K562 (cell line): ENCODE measurements at regions not wholly inside any gene's neighbourhood (a gene's known extent, or its start where the extent isn't known, plus 50 kb on each side); places are given as distances from the start of the nearest gene placed in this dataset.

Experiments used
- ATAC-seq: fragments of 200-7000 bp; cut with Tn5 transposase; 3 replicates; pipeline ENCODE4 v1.9.1; 2020; ENCODE audit warnings: moderate library complexity
- BruUV-seq: library from RNA; stranded (reverse); fragments of 400-500 nt; replicated peaks from 2 replicates; lab custom pipeline; 2021; lab: Mats Ljungman, UMichigan
- CTCF ChIA-PET: fragments of 300-600 bp; formaldehyde crosslinking; extraction: SDS; loops from one replicate; lab custom pipeline; 2021; ENCODE audit warnings: low intra/inter-chr PET ratio; lab: Yijun Ruan, JAX
- POLR2A ChIA-PET: fragments of 300-600, 350-650 bp; sonication (Branson Sonifier 250); formaldehyde crosslinking; extraction: SDS; loops from one replicate; lab custom pipeline; 2021; ENCODE audit warnings: antibody characterized with exemption, inconsistent platforms; lab: Yijun Ruan, JAX
- DNase-seq, 4 experiments: peaks; one replicate each; pipeline versions ENCODE4 v3.0.0 to v3.0.0-alpha.2; 2011 to 2018; ENCODE audit warnings: low spot score in 3 of 4, mixed read lengths in 3 of 4; ENCODE audit errors: extremely low read depth in 1 of 4
- FAIRE-seq: peaks from 2 replicates; lab custom pipeline; 2011; peaks lifted over from hg19 to GRCh38; lab: Jason Lieb, UNC
- H2AFZ ChIP-seq: 2 replicates; pipeline ENCODE4 v1.6.0; 2011; ENCODE audit warnings: low read depth, low read length, control low read depth, inconsistent platforms
- H3K27ac ChIP-seq: fragments of 200-600 bp; 3 replicates; pipeline ENCODE4 v1.8.0; 2011; ENCODE audit warnings: low read depth, mild to moderate bottlenecking, control low read depth, inconsistent platforms, low read length, moderate library complexity, mixed read lengths; ENCODE audit errors: extremely low read depth
- H3K27me3 ChIP-seq, 2 experiments: fragments of 300-600 bp in 1 of 2; 2 replicates in 1 of 2; 3 replicates in 1 of 2; pipeline versions ENCODE4 v1.6.0 to v1.8.0; 2011; ENCODE audit warnings: inconsistent platforms in 2 of 2, low read length in 2 of 2, mild to moderate bottlenecking in 1 of 2, mixed read lengths in 1 of 2, moderate library complexity in 1 of 2; ENCODE audit not compliant: control insufficient read depth in 2 of 2, insufficient read depth in 2 of 2
- H3K36me3 ChIP-seq: fragments of 300-600 bp; 3 replicates; pipeline ENCODE4 v1.8.0; 2011; ENCODE audit warnings: mild to moderate bottlenecking, low read length, inconsistent platforms; ENCODE audit not compliant: control insufficient read depth, insufficient read depth
- H3K4me1 ChIP-seq, 2 experiments: fragments of 200-600 bp in 1 of 2; replicated peaks in 1 of 2; 2 replicates in 1 of 2; 3 replicates in 1 of 2; pipeline versions ENCODE4 v1.5.1 to v1.8.0; 2011; ENCODE audit warnings: inconsistent platforms in 2 of 2, low read length in 2 of 2, mild to moderate bottlenecking in 1 of 2, mixed read lengths in 1 of 2, moderate library complexity in 1 of 2; ENCODE audit not compliant: control insufficient read depth in 2 of 2, insufficient read depth in 2 of 2
- H3K4me2 ChIP-seq: 2 replicates; pipeline ENCODE4 v1.6.1; 2011; ENCODE audit warnings: low read length, control low read depth, inconsistent platforms, mixed read lengths; ENCODE audit not compliant: insufficient read depth
- H3K4me3 ChIP-seq: fragments of 200-600 bp; sonication (generic), shearing (Covaris generic); 2 replicates; pipeline ENCODE4 v1.5.1; 2016; ENCODE audit warnings: control low read depth, inconsistent platforms
- H3K79me2 ChIP-seq: fragments of 200-600 bp; 3 replicates; pipeline ENCODE4 v1.8.0; 2011; ENCODE audit warnings: low read length, inconsistent platforms; ENCODE audit not compliant: control insufficient read depth, insufficient read depth
- H3K9ac ChIP-seq, 2 experiments: 2 replicates each; pipeline versions ENCODE4 v1.6.0 to v1.6.1; 2011; ENCODE audit warnings: low read depth in 2 of 2, low read length in 2 of 2, control low read depth in 1 of 2, inconsistent platforms in 1 of 2, mild to moderate bottlenecking in 1 of 2, mixed read lengths in 1 of 2; ENCODE audit not compliant: insufficient read depth in 1 of 2
- H3K9me1 ChIP-seq: one replicate; pipeline ENCODE4 v1.6.0; 2011; ENCODE audit warnings: inconsistent platforms, mild to moderate bottlenecking, low read length, moderate library complexity; ENCODE audit not compliant: control insufficient read depth, insufficient read depth
- H3K9me3 ChIP-seq: replicated peaks from 2 replicates; pipeline ENCODE4 v1.5.1; 2011; ENCODE audit warnings: low read depth, low read length, inconsistent platforms; ENCODE audit not compliant: control insufficient read depth, insufficient read depth
- H4K20me1 ChIP-seq: replicated peaks from 2 replicates; pipeline ENCODE4 v1.6.1; 2011; ENCODE audit warnings: low read length, inconsistent platforms, mixed read lengths; ENCODE audit not compliant: control insufficient read depth, insufficient read depth
- ATF1 ChIP-seq, 2 experiments: fragments of 450-650 bp in 1 of 2; IDR thresholded peaks; 2 replicates each; pipeline ENCODE4 v1.6.1; 2016; ENCODE audit warnings: missing compliant biosample characterization in 1 of 2, missing genetic modification characterization in 1 of 2
- NCOA2 ChIP-seq, 2 experiments: fragments of 450-650 bp; IDR thresholded peaks; 2 replicates each; pipeline ENCODE4 v1.6.1; 2018; ENCODE audit warnings: mild to moderate bottlenecking in 2 of 2, moderate library complexity in 1 of 2; ENCODE audit not compliant: partially characterized antibody in 2 of 2
- POLR2AphosphoS2 ChIP-seq: IDR thresholded peaks from 2 replicates; pipeline ENCODE4 v1.6.1; 2012; ENCODE audit warnings: low read length, improper control_type of control experiment
- in situ Hi-C: fragments of 300-500 bp; cut with MboI; formaldehyde crosslinking; loops from 4 replicates; pipeline ENCODE4 v1.15.0; 2018; ENCODE audit warnings: inconsistent platforms, mixed read lengths
- intact Hi-C: fragments of 100-400 bp; cut with micrococcal nuclease; formaldehyde crosslinking; loops from 2 replicates; pipeline ENCODE4 v1.14.2; 2022
- TF ChIP-seq, protein P1 (sequence below): IDR thresholded peaks from 3 replicates; pipeline ENCODE4 v1.6.1; 2011; ENCODE audit warnings: borderline replicate concordance, mild to moderate bottlenecking; ENCODE audit not compliant: insufficient read length, insufficient read depth

DNA sequence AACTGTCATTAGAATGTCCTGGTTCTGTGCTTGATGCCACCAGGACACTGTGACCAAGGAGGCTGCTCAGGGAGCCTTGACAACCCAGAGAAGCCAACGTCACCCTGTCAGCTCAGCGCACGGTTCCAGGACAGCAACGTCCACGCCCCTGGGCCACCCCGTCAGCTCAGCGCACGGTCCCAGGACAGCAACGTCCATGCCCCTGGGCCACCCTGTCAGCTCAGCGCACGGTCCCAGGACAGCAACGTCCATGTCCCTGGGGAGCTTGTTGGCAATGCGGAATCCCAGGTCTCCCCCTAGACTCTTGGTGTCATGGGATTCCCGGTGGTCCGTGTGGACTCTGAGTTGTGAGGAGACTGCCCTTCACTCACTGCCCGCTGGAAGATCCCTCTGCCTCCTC is 51.0 kb upstream of the GALR1 start (continued):
- TF ChIP-seq, protein P1, sequence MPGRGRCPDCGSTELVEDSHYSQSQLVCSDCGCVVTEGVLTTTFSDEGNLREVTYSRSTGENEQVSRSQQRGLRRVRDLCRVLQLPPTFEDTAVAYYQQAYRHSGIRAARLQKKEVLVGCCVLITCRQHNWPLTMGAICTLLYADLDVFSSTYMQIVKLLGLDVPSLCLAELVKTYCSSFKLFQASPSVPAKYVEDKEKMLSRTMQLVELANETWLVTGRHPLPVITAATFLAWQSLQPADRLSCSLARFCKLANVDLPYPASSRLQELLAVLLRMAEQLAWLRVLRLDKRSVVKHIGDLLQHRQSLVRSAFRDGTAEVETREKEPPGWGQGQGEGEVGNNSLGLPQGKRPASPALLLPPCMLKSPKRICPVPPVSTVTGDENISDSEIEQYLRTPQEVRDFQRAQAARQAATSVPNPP = no peak
- TF ChIP-seq POLR2AphosphoS2 = no peak
- TF ChIP-seq, all 486 proteins: peak for 0

DNA sequence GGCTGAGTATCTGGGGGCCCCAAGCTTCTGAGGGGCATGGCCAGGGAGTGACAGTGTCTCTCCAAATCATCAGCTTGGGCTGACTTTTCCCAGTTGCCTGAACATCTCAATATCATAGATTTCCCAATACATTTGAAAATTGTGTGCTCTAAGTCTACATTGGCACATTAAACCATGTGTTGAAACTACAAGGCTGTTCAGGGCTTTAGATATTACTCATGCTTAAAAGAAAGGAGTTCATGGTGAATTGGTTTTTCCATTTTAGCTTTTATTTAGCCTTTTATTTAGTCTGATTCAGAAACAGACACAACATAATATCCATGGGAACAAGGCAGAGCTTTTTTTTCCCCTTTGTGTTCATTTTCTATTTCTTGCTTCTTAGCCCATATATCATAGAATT is 49.9 kb upstream of the GALR1 start:
- no peaks in the 10 kb centered on the region for H3K9me1 ChIP-seq
- ATAC-seq = no peak
- CTCF ChIA-PET = no interaction called here
- H3K27ac ChIP-seq = no peak overlapping the region
- TF ChIP-seq NCOA2 (IDR thresholded peaks at IDR 0.05; ENCODE audit: partially characterized antibody in 2 of 2) (no peak), ATF1 (CRISPR knock-in tag; IDR thresholded peaks at IDR 0.05) (no peak), ATF1 (tag; IDR thresholded peaks at IDR 0.05) (no peak)
- TF ChIP-seq, all 486 proteins: peak for 0
- Histone ChIP-seq H3K4me2 (no peak overlapping the region), H2AFZ (no peak overlapping the region), H3K4me3 (no peak overlapping the region), H3K9ac (no peak overlapping the region), H3K27me3 (peaks cover 0 to 13% of the 10 kb centered on the region in 2 experiments; a peak in 1 of 5 replicates), H3K36me3 (no peaks in the 10 kb centered on the region), H3K4me1 (no peaks in the 10 kb centered on the region), H4K20me1 (no peaks in the 10 kb centered on the region), H3K9me3 (no peaks in the 10 kb centered on the region), H3K79me2 (no peaks in the 10 kb centered on the region)
- no peak for DNase-seq
- no peak for FAIRE-seq
- in situ Hi-C loops (no loop called here), intact Hi-C loops (no loop called here)
- BruUV-seq = no TSS peak
- POLR2A ChIA-PET = no interaction called here
